ENCODE measurements at regions not wholly inside any gene's neighbourhood (a gene's known extent, or its start where the extent isn't known, plus 50 kb on each side); places are given as distances from the start of the nearest gene placed in this dataset.
"Not testable (repeated sequence)": the region's sequence is repeated elsewhere in the genome, so short reads cannot be mapped to it uniquely, and the experiment has no call there.

GRCh38 chr6:92008757-92009502 lies 1410.4 kb downstream of the EPHA7 start:
- DNase-seq: no peak

GRCh38 chr6:92000112-92000511 lies 1413.2 kb upstream of the MAP3K7 start:
- no peak for DNase-seq

- DNase-seq: no peak
Measured at GRCh38 chr6:91994787-91995186, 1407.9 kb upstream of the MAP3K7 start.

- no peak for DNase-seq
Measured at GRCh38 chr6:91982559-91982958, 1395.7 kb upstream of the MAP3K7 start.

- no peak for DNase-seq
Measured at GRCh38 chr6:91976797-91977196, 1389.9 kb upstream of the MAP3K7 start.

GRCh38 chr6:91970700-91971099 lies 1383.8 kb upstream of the MAP3K7 start:
- DNase-seq: no peak

- DNase-seq: no peak
Measured at GRCh38 chr6:91965872-91966271, 1379.0 kb upstream of the MAP3K7 start.

GRCh38 chr6:91961671-91962070 lies 1374.8 kb upstream of the MAP3K7 start:
- no peak for DNase-seq

GRCh38 chr6:91961236-91961635 lies 1374.4 kb upstream of the MAP3K7 start:
- DNase-seq: no peak

- no peak for DNase-seq
Measured at GRCh38 chr6:91941838-91942237, 1355.0 kb upstream of the MAP3K7 start.

GRCh38 chr6:91940801-91941200 lies 1353.9 kb upstream of the MAP3K7 start:
- no peak for DNase-seq

GRCh38 chr6:91926827-91927226 lies 1340.0 kb upstream of the MAP3K7 start:
- DNase-seq: no peak

GRCh38 chr6:91926361-91926760 lies 1339.5 kb upstream of the MAP3K7 start:
- DNase-seq: no peak

- no peak for DNase-seq
Measured at GRCh38 chr6:91911945-91912344, 1325.1 kb upstream of the MAP3K7 start.

- no peak for DNase-seq
Measured at GRCh38 chr6:91904586-91905164, 1317.8 kb upstream of the MAP3K7 start.

GRCh38 chr6:91895599-91896285 lies 1308.9 kb upstream of the MAP3K7 start:
- DNase-seq: no peak

- DNase-seq: no peak
Measured at GRCh38 chr6:91886183-91886795, 1299.4 kb upstream of the MAP3K7 start.

GRCh38 chr6:91881791-91882190 lies 1294.9 kb upstream of the MAP3K7 start:
- not testable (repeated sequence) for DNase-seq

GRCh38 chr6:91879386-91879995 lies 1292.6 kb upstream of the MAP3K7 start:
- no peak for DNase-seq

GRCh38 chr6:91877994-91878393 lies 1291.1 kb upstream of the MAP3K7 start:
- no peak for DNase-seq

GRCh38 chr6:91874971-91875370 lies 1288.1 kb upstream of the MAP3K7 start:
- no peak for DNase-seq

- no peak for DNase-seq
Measured at GRCh38 chr6:91868539-91869202, 1281.8 kb upstream of the MAP3K7 start.

- DNase-seq: no peak
Measured at GRCh38 chr6:91865889-91866288, 1279.0 kb upstream of the MAP3K7 start.

All from GDM1 (cell line).